ENCODE measurements at regions not wholly inside any gene's neighbourhood (a gene's known extent, or its start where the extent isn't known, plus 50 kb on each side); places are given as distances from the start of the nearest gene placed in this dataset.
A peak's percentile ranks its signal among the peaks of the same experiment; 100 is the strongest.
"Not testable (repeated sequence)": the region's sequence is repeated elsewhere in the genome, so short reads cannot be mapped to it uniquely, and the experiment has no call there.

GRCh38 chrX:106283841-106284240 is 115.7 kb downstream of the PWWP3B start (continued):
- TF ChIP-seq CAMTA2 (CRISPR knock-in tag; IDR thresholded peaks at IDR 0.05; ENCODE audit: borderline replicate concordance) (no peak), PCBP2 (optimal IDR thresholded peaks at IDR 0.05; ENCODE audit: low read depth, low read length, poor library complexity, severe bottlenecking) (no peak)

- CTCF ChIA-PET (ENCODE audit: low intra/inter-chr PET ratio, low total read pairs): no interaction called here
- no peak for ATAC-seq
- no peak for FAIRE-seq
Observed at GRCh38 chrX:106284431-106285025, 116.4 kb downstream of the PWWP3B start.

GRCh38 chrX:106286053-106286650 is 118.0 kb downstream of the PWWP3B start:
- Histone ChIP-seq H3K27ac (ENCODE audit: extremely low read length, insufficient read depth, low read length) (no peak overlapping the region), H3K4me2 (ENCODE audit: low read depth, low read length) (no peak overlapping the region), H3K27me3 (ENCODE audit: control insufficient read depth in 1 of 2, insufficient read depth in 2 of 2, low read length in 2 of 2) (no peaks in the 10 kb centered on the region), H3K4me1 (ENCODE audit: insufficient read depth, low read length) (peaks cover 7% of the 10 kb centered on the region; the same call in 1 of the 2 replicates), H3K4me3 (replicated peaks in 1 of 3; ENCODE audit: insufficient read depth in 1 of 3, low read depth in 2 of 3, low read length in 3 of 3) (no peak overlapping the region), H3K79me2 (ENCODE audit: insufficient read depth, low read length) (no peaks in the 10 kb centered on the region), H3K9me3 (ENCODE audit: low read length) (no peaks in the 10 kb centered on the region), H4K20me1 (ENCODE audit: insufficient read depth, low read length) (no peaks in the 10 kb centered on the region), H3K9ac (ENCODE audit: insufficient read depth, low read depth, low read length) (no peak overlapping the region), H2AFZ (ENCODE audit: low read length) (no peak overlapping the region), H3K36me3 (replicated peaks in 1 of 2; ENCODE audit: control insufficient read depth in 1 of 2, insufficient read depth in 2 of 2, low read length in 2 of 2) (no peaks in the 10 kb centered on the region)
- ChIA-PET POLR2A (no interaction called here), CTCF (ENCODE audit: low intra/inter-chr PET ratio, low total read pairs) (no interaction called here)
- TF ChIP-seq SIX1 (CRISPR knock-in tag; IDR thresholded peaks at IDR 0.05; ENCODE audit: borderline replicate concordance) (no peak), FOSL2 (CRISPR knock-in tag; IDR thresholded peaks at IDR 0.05) (0 out of 2 replicates have a peak, but pooled peaks have one; percentile 8)
- ATAC-seq (no peak; the same call in 2 of the 3 replicates), FAIRE-seq (peak; percentile 74), DNase-seq (ENCODE audit: low spot score) (peak; percentile 50)
- BruUV-seq (replicated peaks): no TSS peak
- WGBS (ENCODE audit: low lambda C conversion rate): 0% methylated on average over 1 of the region's 1 CpG
- in situ Hi-C loops (cut with HindIII; ENCODE audit: extremely low pct_ligation_motif_present, low pct_unique_long_range_greater_than_20kb) (no loop called here), intact Hi-C loops (cut with micrococcal nuclease; ENCODE audit: unreplicated experiment) (no loop called here)

More at GRCh38 chrX:106284431-106285025, 116.4 kb downstream of the PWWP3B start:
- 0% methylated on average over 2 of the region's 2 CpGs for WGBS (ENCODE audit: low lambda C conversion rate)
- POLR2A ChIA-PET: no interaction called here
- Histone ChIP-seq H2AFZ (ENCODE audit: low read length) (no peak overlapping the region), H3K4me3 (replicated peaks in 1 of 3; ENCODE audit: insufficient read depth in 1 of 3, low read depth in 2 of 3, low read length in 3 of 3) (no peak overlapping the region), H3K79me2 (ENCODE audit: insufficient read depth, low read length) (no peaks in the 10 kb centered on the region), H3K4me1 (ENCODE audit: insufficient read depth, low read length) (peaks cover 7% of the 10 kb centered on the region; the same call in 1 of the 2 replicates), H3K4me2 (ENCODE audit: low read depth, low read length) (no peak overlapping the region), H3K27me3 (ENCODE audit: control insufficient read depth in 1 of 2, insufficient read depth in 2 of 2, low read length in 2 of 2) (no peaks in the 10 kb centered on the region), H3K36me3 (replicated peaks in 1 of 2; ENCODE audit: control insufficient read depth in 1 of 2, insufficient read depth in 2 of 2, low read length in 2 of 2) (no peaks in the 10 kb centered on the region), H3K9me3 (ENCODE audit: low read length) (no peaks in the 10 kb centered on the region), H3K27ac (ENCODE audit: extremely low read length, insufficient read depth, low read length) (no peak overlapping the region), H4K20me1 (ENCODE audit: insufficient read depth, low read length) (no peaks in the 10 kb centered on the region), H3K9ac (ENCODE audit: insufficient read depth, low read depth, low read length) (no peak overlapping the region)
- no TSS peak for BruUV-seq (replicated peaks)
- no peak for DNase-seq (ENCODE audit: low spot score)
- no peak for TF ChIP-seq EED (CRISPR knock-in tag; IDR thresholded peaks at IDR 0.05)
- TF ChIP-seq EZH2 (conservative IDR thresholded peaks at IDR 0.05; ENCODE audit: low read depth, low read length): no peak
- no peak for TF ChIP-seq SNAI1 (CRISPR knock-in tag; IDR thresholded peaks at IDR 0.05; ENCODE audit: borderline replicate concordance)
- no peak for TF ChIP-seq ZNF136 (CRISPR knock-in tag; IDR thresholded peaks at IDR 0.05; ENCODE audit: low read depth)
- no peak for TF ChIP-seq MYC (CRISPR knock-in tag; IDR thresholded peaks at IDR 0.05; ENCODE audit: borderline replicate concordance)
- TF ChIP-seq CEBPB (IDR thresholded peaks at IDR 0.05; ENCODE audit: borderline replicate concordance, low read depth, low read length): no peak
- intact Hi-C loops (cut with micrococcal nuclease; ENCODE audit: unreplicated experiment) (no loop called here), in situ Hi-C loops (cut with HindIII; ENCODE audit: extremely low pct_ligation_motif_present, low pct_unique_long_range_greater_than_20kb) (no loop called here)

GRCh38 chrX:106290778-106291177 is 122.7 kb downstream of the PWWP3B start:
- CTCF ChIA-PET (ENCODE audit: low intra/inter-chr PET ratio, low total read pairs); DNase-seq (ENCODE audit: low spot score); H3K4me1 ChIP-seq (ENCODE audit: insufficient read depth, low read length); ATAC-seq; H3K27me3 ChIP-seq (ENCODE audit: control insufficient read depth in 1 of 2, insufficient read depth in 2 of 2, low read length in 2 of 2); intact Hi-C loops (cut with micrococcal nuclease; ENCODE audit: unreplicated experiment); in situ Hi-C loops (cut with HindIII; ENCODE audit: extremely low pct_ligation_motif_present, low pct_unique_long_range_greater_than_20kb); H3K9me3 ChIP-seq (ENCODE audit: low read length); H3K36me3 ChIP-seq (replicated peaks in 1 of 2; ENCODE audit: control insufficient read depth in 1 of 2, insufficient read depth in 2 of 2, low read length in 2 of 2); H3K79me2 ChIP-seq (ENCODE audit: insufficient read depth, low read length); H3K9ac ChIP-seq (ENCODE audit: insufficient read depth, low read depth, low read length); H3K27ac ChIP-seq (ENCODE audit: extremely low read length, insufficient read depth, low read length); BruUV-seq (replicated peaks); H2AFZ ChIP-seq (ENCODE audit: low read length); H3K4me2 ChIP-seq (ENCODE audit: low read depth, low read length); H4K20me1 ChIP-seq (ENCODE audit: insufficient read depth, low read length); POLR2A ChIA-PET; H3K4me3 ChIP-seq (replicated peaks in 1 of 3; ENCODE audit: insufficient read depth in 1 of 3, low read depth in 2 of 3, low read length in 3 of 3): not testable (repeated sequence)
- FAIRE-seq: peak; percentile 82
- WGBS (ENCODE audit: low lambda C conversion rate): no CpG with 5 or more reads among the region's 5 CpGs

Measured in HepG2 (cell line).